ENCODE measurements at regions not wholly inside any gene's neighbourhood (a gene's known extent, or its start where the extent isn't known, plus 50 kb on each side); places are given as distances from the start of the nearest gene placed in this dataset.

- Histone ChIP-seq H3K9me3 (ENCODE audit: control insufficient read depth in 2 of 3, insufficient read depth in 1 of 3, low read length in 3 of 3) (no peaks in the 10 kb centered on the region), H3K36me3 (ENCODE audit: control insufficient read depth in 2 of 3, insufficient read depth in 3 of 3, low read length in 3 of 3) (no peaks in the 10 kb centered on the region), H3K27me3 (ENCODE audit: control insufficient read depth, insufficient read depth, low read length) (no peaks in the 10 kb centered on the region), H3K4me1 (ENCODE audit: control insufficient read depth in 2 of 3, insufficient read depth in 2 of 3, low read depth in 1 of 3, low read length in 3 of 3) (peaks cover 0 to 3% (median 0%) of the 10 kb centered on the region in 3 donors), H3K27ac (ENCODE audit: low read depth in 2 of 2, low read length in 2 of 2) (no peak overlapping the region), H3K9ac (ENCODE audit: low read length in 3 of 3) (no peak overlapping the region), H3K4me3 (ENCODE audit: low read length in 3 of 3) (no peak overlapping the region)
- DNase-seq (peak in 4 of 5 donors; percentile 51 to 85 (median 64)), FAIRE-seq (no peak)
- TF ChIP-seq CTCF (IDR thresholded peaks at IDR 0.05; ENCODE audit: borderline replicate concordance, extremely low read depth, insufficient read depth), result no peak
- intact Hi-C loops (cut with DNase I), result no loop called here
Observed at GRCh38 chr14:61644834-61645233, 50.5 kb upstream of the HIF1A start.

DNA sequence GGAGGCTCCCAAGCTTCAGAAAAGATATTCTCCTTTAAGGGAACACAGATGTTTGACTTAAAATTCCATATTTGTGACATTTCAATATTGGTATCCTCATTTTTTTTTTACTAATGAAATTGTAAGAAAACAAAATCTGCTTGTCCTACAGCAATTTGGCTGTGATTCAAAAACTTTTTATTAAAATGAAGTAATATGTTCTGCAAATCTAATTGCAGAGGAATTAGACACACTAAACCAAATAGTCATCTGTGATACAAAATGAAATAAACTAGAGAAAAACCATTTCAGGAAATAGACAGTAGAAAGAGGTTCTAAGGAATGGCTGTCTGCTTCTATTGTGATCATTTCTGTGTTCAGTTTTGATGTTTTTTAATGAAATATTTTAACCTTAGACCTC, 50.1 kb upstream of the HIF1A start:
- peaks cover 0 to 3% (median 0%) of the 10 kb centered on the region in 3 donors for H3K4me1 ChIP-seq (ENCODE audit: control insufficient read depth in 2 of 3, insufficient read depth in 2 of 3, low read depth in 1 of 3, low read length in 3 of 3)
- intact Hi-C loops (cut with DNase I), result no loop called here
- no peak overlapping the region for H3K9ac ChIP-seq (ENCODE audit: low read length in 3 of 3)
- no peak for FAIRE-seq
- no peaks in the 10 kb centered on the region for H3K27me3 ChIP-seq (ENCODE audit: control insufficient read depth, insufficient read depth, low read length)
- no peak overlapping the region for H3K27ac ChIP-seq (ENCODE audit: low read depth in 2 of 2, low read length in 2 of 2)
- TF ChIP-seq CTCF (IDR thresholded peaks at IDR 0.05; ENCODE audit: borderline replicate concordance, extremely low read depth, insufficient read depth), result no peak
- H3K4me3 ChIP-seq (ENCODE audit: low read length in 3 of 3), result no peak overlapping the region
- DNase-seq, result no peak
- no peaks in the 10 kb centered on the region for H3K9me3 ChIP-seq (ENCODE audit: control insufficient read depth in 2 of 3, insufficient read depth in 1 of 3, low read length in 3 of 3)
- H3K36me3 ChIP-seq (ENCODE audit: control insufficient read depth in 2 of 3, insufficient read depth in 3 of 3, low read length in 3 of 3), result no peaks in the 10 kb centered on the region

Measured in kidney (tissue), 13 donors.